ENCODE measurements at regions not wholly inside any gene's neighbourhood (a gene's known extent, or its start where the extent isn't known, plus 50 kb on each side); places are given as distances from the start of the nearest gene placed in this dataset.

GRCh38 chr5:33369485-33370465, 71.0 kb upstream of the TARS1 start:
- no peaks in the 10 kb centered on the region for H3K4me1 ChIP-seq (ENCODE audit: insufficient read depth, low read length)
- H3K9ac ChIP-seq (ENCODE audit: insufficient read depth, low read depth, low read length): no peak overlapping the region
- H3K36me3 ChIP-seq (replicated peaks in 1 of 2; ENCODE audit: control insufficient read depth in 1 of 2, insufficient read depth in 2 of 2, low read length in 2 of 2): no peaks in the 10 kb centered on the region
- in situ Hi-C loops (cut with HindIII; ENCODE audit: extremely low pct_ligation_motif_present, low pct_unique_long_range_greater_than_20kb) (no loop called here), intact Hi-C loops (cut with micrococcal nuclease; ENCODE audit: unreplicated experiment) (no loop called here)
- no peaks in the 10 kb centered on the region for H3K79me2 ChIP-seq (ENCODE audit: insufficient read depth, low read length)
- H4K20me1 ChIP-seq (ENCODE audit: insufficient read depth, low read length): no peaks in the 10 kb centered on the region
- no TSS peak for BruUV-seq (replicated peaks)
- POLR2A ChIA-PET: no interaction called here
- DNase-seq (ENCODE audit: low spot score): no peak
- no peak for ATAC-seq
- CTCF ChIA-PET (ENCODE audit: low intra/inter-chr PET ratio, low total read pairs): no interaction called here
- WGBS (ENCODE audit: low lambda C conversion rate): 14% methylated on average over 4 of the region's 5 CpGs
- no peaks in the 10 kb centered on the region for H3K27me3 ChIP-seq (ENCODE audit: control insufficient read depth in 1 of 2, insufficient read depth in 2 of 2, low read length in 2 of 2)
- no peak overlapping the region for H3K27ac ChIP-seq (ENCODE audit: extremely low read length, insufficient read depth, low read length)
- no peak overlapping the region for H3K4me2 ChIP-seq (ENCODE audit: low read depth, low read length)
- H2AFZ ChIP-seq (ENCODE audit: low read length): no peak overlapping the region
- no peak overlapping the region for H3K4me3 ChIP-seq (replicated peaks in 1 of 3; ENCODE audit: insufficient read depth in 1 of 3, low read depth in 2 of 3, low read length in 3 of 3)
- no peak for TF ChIP-seq POLR2G (IDR thresholded peaks at IDR 0.05; ENCODE audit: low read depth, low read length)
- no peak for TF ChIP-seq ARID5B (CRISPR knock-in tag; IDR thresholded peaks at IDR 0.05)
- TF ChIP-seq ZNF546 (CRISPR knock-in tag; conservative IDR thresholded peaks at IDR 0.05): no peak
- no peak for TF ChIP-seq ZBTB10 (CRISPR knock-in tag; IDR thresholded peaks at IDR 0.05; ENCODE audit: borderline replicate concordance)
- TF ChIP-seq MAFK (conservative IDR thresholded peaks at IDR 0.05 in 1 of 2, IDR thresholded peaks at IDR 0.05 in 1 of 2; ENCODE audit: low read length in 2 of 2): no peak
- TF ChIP-seq SPEN (CRISPR knock-in tag; IDR thresholded peaks at IDR 0.05; ENCODE audit: low read depth): no peak
- TF ChIP-seq PRMT3 (CRISPR knock-in tag; IDR thresholded peaks at IDR 0.05; ENCODE audit: borderline replicate concordance, low read depth): no peak
- no peak for TF ChIP-seq ZBED4 (CRISPR knock-in tag; IDR thresholded peaks at IDR 0.05; ENCODE audit: borderline replicate concordance)
- TF ChIP-seq ZNF781 (CRISPR knock-in tag; IDR thresholded peaks at IDR 0.05; ENCODE audit: borderline replicate concordance, not compliant biosample characterization): no peak
- TF ChIP-seq ZFP82 (CRISPR knock-in tag; IDR thresholded peaks at IDR 0.05; ENCODE audit: borderline replicate concordance): no peak
- H3K9me3 ChIP-seq (ENCODE audit: low read length): no peaks in the 10 kb centered on the region
- FAIRE-seq: no peak
